ENCODE measurements at regions not wholly inside any gene's neighbourhood (a gene's known extent, or its start where the extent isn't known, plus 50 kb on each side); places are given as distances from the start of the nearest gene placed in this dataset.

DNA sequence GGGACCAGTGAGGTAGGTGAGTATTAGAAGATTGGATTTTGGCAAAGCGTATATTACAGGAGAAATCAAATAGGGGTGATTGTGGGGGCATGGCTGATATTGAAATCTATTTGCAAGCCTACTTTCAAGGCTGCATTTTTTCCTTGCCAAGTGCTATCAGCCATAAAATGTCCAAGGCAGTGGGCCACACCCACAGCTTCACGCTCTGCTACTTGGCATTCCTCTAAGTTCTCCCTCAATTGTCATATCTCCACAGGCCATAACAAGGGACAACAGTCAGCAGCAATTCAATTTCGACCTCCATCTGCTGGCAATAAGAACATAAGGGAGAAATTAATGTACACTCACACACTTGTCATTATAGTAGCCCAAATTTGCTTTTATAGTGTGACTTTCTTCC lies 667.1 kb upstream of the PKN2 start:
- TF ChIP-seq, protein P1, sequence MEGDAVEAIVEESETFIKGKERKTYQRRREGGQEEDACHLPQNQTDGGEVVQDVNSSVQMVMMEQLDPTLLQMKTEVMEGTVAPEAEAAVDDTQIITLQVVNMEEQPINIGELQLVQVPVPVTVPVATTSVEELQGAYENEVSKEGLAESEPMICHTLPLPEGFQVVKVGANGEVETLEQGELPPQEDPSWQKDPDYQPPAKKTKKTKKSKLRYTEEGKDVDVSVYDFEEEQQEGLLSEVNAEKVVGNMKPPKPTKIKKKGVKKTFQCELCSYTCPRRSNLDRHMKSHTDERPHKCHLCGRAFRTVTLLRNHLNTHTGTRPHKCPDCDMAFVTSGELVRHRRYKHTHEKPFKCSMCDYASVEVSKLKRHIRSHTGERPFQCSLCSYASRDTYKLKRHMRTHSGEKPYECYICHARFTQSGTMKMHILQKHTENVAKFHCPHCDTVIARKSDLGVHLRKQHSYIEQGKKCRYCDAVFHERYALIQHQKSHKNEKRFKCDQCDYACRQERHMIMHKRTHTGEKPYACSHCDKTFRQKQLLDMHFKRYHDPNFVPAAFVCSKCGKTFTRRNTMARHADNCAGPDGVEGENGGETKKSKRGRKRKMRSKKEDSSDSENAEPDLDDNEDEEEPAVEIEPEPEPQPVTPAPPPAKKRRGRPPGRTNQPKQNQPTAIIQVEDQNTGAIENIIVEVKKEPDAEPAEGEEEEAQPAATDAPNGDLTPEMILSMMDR (IDR thresholded peaks at IDR 0.05) = no peak

GRCh38 chr1:88021529-88021928 lies 662.5 kb upstream of the PKN2 start:
- TF ChIP-seq, protein P1 (IDR thresholded peaks at IDR 0.05) = no peak

DNA sequence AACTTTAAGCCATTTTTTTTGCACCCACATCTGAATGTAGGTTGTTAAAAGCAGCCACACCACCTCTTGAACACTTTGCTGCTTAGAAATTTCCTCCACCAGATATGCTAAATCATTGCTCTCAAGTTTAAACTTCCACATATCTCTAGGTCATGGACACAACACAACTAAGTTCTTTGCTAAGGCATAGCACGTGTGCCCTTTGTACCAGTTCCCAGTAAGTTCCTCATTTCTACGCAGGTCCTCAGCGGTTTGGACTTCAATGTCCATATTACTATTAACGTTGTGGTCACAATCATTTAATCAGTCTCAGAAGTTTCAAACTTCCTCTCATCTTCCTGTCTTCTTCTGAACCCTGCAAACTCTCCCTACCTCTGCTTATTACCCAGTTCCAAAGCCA lies 661.6 kb upstream of the PKN2 start:
- TF ChIP-seq, protein P1 (IDR thresholded peaks at IDR 0.05) = no peak

DNA sequence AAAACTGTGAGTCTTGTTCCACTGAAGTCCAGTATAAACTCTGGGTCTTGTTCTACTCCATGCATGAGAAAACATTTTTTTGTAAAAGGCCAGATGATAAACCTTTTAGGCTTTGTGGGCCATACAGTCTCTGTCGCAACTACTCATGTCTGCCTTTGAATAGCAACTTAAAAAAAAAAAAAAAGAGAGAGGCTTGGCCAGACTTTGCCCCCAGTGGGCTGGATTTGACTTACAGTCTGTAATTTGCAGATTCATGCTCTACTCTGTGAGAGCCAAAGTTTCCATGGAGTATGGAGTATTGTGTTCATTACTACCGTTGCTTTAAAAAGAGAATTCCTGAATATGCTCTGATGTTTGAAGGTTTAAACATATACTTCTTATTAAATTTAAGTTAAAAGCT lies 654.9 kb upstream of the PKN2 start:
- TF ChIP-seq, protein P1 (IDR thresholded peaks at IDR 0.05) = no peak

DNA sequence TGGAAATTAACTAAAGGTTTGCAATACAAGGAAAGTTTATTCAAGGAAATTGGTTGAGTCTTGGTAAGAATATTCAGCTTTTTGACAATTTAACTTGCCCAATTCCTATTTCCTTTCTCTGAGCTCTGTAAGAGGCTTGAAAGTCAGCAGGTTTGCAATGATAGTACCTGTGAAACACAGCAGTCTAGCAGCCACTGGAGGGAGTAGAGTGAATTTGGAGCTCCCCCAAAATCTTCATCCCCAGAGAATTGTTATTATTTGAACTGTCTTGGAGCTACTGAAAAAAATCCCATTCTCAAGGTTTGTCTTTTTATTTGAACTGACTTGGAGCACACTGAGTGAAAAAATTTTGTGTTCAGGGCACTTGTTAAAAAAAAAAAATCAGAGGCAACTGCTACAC lies 654.2 kb upstream of the PKN2 start:
- TF ChIP-seq, protein P1 (IDR thresholded peaks at IDR 0.05) = no peak

DNA sequence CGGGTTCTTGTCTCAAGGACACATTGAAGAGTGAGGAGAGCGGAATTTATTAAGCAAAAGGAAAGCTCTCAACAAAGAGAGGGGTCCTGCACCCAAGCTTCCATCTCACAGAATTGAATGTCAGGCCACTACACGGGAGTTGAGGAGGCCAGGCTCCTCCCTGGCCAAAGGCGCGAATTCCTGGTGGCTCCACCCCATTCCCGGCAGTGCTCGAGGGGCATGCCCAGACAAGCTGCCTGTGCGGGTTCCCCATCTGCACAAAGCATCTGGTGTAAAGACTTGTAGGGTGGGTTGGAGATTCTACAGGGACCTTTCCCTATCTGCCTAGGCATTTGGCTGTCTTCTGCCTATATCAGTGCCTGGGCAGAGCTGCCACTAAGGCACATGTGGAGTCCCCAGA lies 648.5 kb upstream of the PKN2 start:
- TF ChIP-seq, protein P1 (IDR thresholded peaks at IDR 0.05) = no peak

DNA sequence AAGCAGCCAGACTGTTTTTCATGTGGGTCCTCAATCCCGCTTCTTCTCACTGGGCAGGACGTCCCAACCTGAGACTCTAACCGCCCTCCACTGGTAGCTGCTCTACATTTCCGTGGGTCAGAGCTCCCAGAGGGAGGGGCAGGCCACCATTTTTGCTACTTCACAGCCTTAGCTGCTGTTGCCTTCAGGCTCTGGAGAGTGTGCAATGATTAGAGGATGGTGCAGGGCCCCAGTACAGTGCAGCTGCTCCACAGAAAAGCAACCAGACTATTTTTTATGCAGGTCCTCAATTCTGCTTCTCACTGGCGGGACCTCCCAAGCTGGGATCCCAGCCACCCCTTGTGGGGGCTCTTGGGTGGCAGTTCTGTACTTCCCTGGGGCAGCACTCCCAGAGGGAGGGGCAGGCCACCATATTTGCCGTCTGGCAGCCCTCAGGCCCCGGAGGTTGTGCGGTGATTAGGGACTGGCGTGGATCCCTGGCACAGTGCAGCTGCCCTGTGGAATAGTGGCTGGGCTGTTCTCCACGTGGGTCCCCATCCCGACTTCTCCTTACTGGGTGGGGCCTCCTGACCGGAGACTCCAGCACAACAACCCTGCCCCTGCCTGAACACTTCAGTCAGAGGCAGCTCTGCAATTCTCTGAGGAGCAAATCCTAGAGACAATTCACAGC lies 647.6 kb upstream of the PKN2 start:
- TF ChIP-seq, protein P1 (IDR thresholded peaks at IDR 0.05) = no peak

DNA sequence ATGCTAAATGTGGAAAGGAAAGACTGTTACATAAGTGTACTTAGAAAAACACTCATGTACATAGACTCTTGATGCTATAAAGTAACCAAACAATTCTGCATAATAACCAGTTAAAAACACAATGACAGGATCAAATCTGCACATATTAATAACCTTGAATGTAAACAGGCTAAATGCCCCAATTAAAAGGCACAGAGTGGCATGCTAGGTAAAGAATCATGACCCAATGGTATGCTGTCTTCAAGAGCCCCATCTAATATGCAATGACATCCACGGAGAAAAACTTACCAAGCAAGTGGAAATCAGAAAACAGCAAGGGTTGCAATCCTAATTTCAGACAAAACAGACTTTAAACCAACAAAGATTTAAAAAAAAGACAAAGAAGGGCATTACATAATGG lies 644.8 kb upstream of the PKN2 start:
- TF ChIP-seq, protein P1 (IDR thresholded peaks at IDR 0.05) = no peak
